GM19467 (cell line): ENCODE measurements at regions not wholly inside any gene's neighbourhood (a gene's known extent, or its start where the extent isn't known, plus 50 kb on each side); places are given as distances from the start of the nearest gene placed in this dataset.
"Not testable (repeated sequence)": the region's sequence is repeated elsewhere in the genome, so short reads cannot be mapped to it uniquely, and the experiment has no call there.

Experiments
- ATAC-seq: cut with Tn5 transposase; IDR thresholded peaks from one replicate; pipeline ENCODE4 v1.9.1; 2021; ENCODE audit warnings: mild to moderate bottlenecking, moderate library complexity; ENCODE audit not compliant: unreplicated experiment

- no peak for ATAC-seq
Measured at GRCh38 chr13:67990868-67991267, 760.7 kb upstream of the PCDH9 start.

GRCh38 chr13:67986234-67986633 is 756.1 kb upstream of the PCDH9 start:
- no peak for ATAC-seq

GRCh38 chr13:67977066-67977465 is 746.9 kb upstream of the PCDH9 start:
- no peak for ATAC-seq

- ATAC-seq, result no peak
Measured at GRCh38 chr13:67971291-67971690, 741.2 kb upstream of the PCDH9 start.

- ATAC-seq, result no peak
Measured at GRCh38 chr13:67967031-67967430, 736.9 kb upstream of the PCDH9 start.

GRCh38 chr13:67966065-67966464 is 735.9 kb upstream of the PCDH9 start:
- no peak for ATAC-seq

- no peak for ATAC-seq
Measured at GRCh38 chr13:67964986-67965385, 734.9 kb upstream of the PCDH9 start.

- ATAC-seq, result no peak
Measured at GRCh38 chr13:67964091-67964490, 734.0 kb upstream of the PCDH9 start.

GRCh38 chr13:67961331-67961730 is 731.2 kb upstream of the PCDH9 start:
- no peak for ATAC-seq

- ATAC-seq, result no peak
Measured at GRCh38 chr13:67951431-67951830, 721.3 kb upstream of the PCDH9 start.

GRCh38 chr13:67950603-67951002 is 720.5 kb upstream of the PCDH9 start:
- ATAC-seq, result no peak

GRCh38 chr13:67946131-67946530 is 716.0 kb upstream of the PCDH9 start:
- ATAC-seq, result no peak

- no peak for ATAC-seq
Measured at GRCh38 chr13:67943116-67943515, 713.0 kb upstream of the PCDH9 start.

- ATAC-seq, result no peak
Measured at GRCh38 chr13:67935626-67936025, 705.5 kb upstream of the PCDH9 start.

- no peak for ATAC-seq
Measured at GRCh38 chr13:67934617-67935330, 704.6 kb upstream of the PCDH9 start.

- ATAC-seq, result no peak
Measured at GRCh38 chr13:67932991-67933390, 702.9 kb upstream of the PCDH9 start.

- ATAC-seq, result no peak
Measured at GRCh38 chr13:67917291-67917987, 687.3 kb upstream of the PCDH9 start.

- ATAC-seq, result no peak
Measured at GRCh38 chr13:67916650-67917049, 686.5 kb upstream of the PCDH9 start.

- no peak for ATAC-seq
Measured at GRCh38 chr13:67914535-67914934, 684.4 kb upstream of the PCDH9 start.

- ATAC-seq, result not testable (repeated sequence)
Measured at GRCh38 chr13:67902960-67903359, 672.8 kb upstream of the PCDH9 start.

GRCh38 chr13:67880916-67881315 is 650.8 kb upstream of the PCDH9 start:
- no peak for ATAC-seq

- no peak for ATAC-seq
Measured at GRCh38 chr13:67878376-67878775, 648.2 kb upstream of the PCDH9 start.

- ATAC-seq, result no peak
Measured at GRCh38 chr13:67877031-67877430, 646.9 kb upstream of the PCDH9 start.
